ENCODE measurements at regions not wholly inside any gene's neighbourhood (a gene's known extent, or its start where the extent isn't known, plus 50 kb on each side); places are given as distances from the start of the nearest gene placed in this dataset.

GRCh38 chr16:61569028-61569427 is 467.2 kb downstream of the CDH8 start:
- DNase-seq (ENCODE audit: low read depth, low spot score) (no peak), ATAC-seq (no peak), FAIRE-seq (no peak)
- no peaks in the 10 kb centered on the region for H3K79me2 ChIP-seq (ENCODE audit: control insufficient read depth, insufficient read depth, low read length)
- no peak overlapping the region for H2AFZ ChIP-seq (ENCODE audit: control insufficient read depth, low read depth, low read length)
- BruUV-seq (replicated peaks) = no TSS peak
- H3K27ac ChIP-seq (ENCODE audit: control insufficient read depth, insufficient read depth) = no peak overlapping the region
- no peaks in the 10 kb centered on the region for H3K27me3 ChIP-seq (replicated peaks in 1 of 2; ENCODE audit: control insufficient read depth in 2 of 2, insufficient read depth in 2 of 2, low read length in 1 of 2)
- RAD21 ChIA-PET (ENCODE audit: unreplicated experiment) = no interaction called here
- no peaks in the 10 kb centered on the region for H3K9me3 ChIP-seq (replicated peaks; ENCODE audit: control insufficient read depth, insufficient read depth, low read length)
- SMC1A ChIA-PET (ENCODE audit: uncharacterized antibody, unreplicated experiment) = no interaction called here
- CTCF ChIA-PET = no interaction called here
- in situ Hi-C loops (cut with MboI) (no loop called here), intact Hi-C loops (cut with micrococcal nuclease; ENCODE audit: unreplicated experiment) (no loop called here)
- H3K36me3 ChIP-seq (ENCODE audit: control insufficient read depth in 2 of 2, insufficient read depth in 2 of 2, low read length in 1 of 2) = no peaks in the 10 kb centered on the region
- no peaks in the 10 kb centered on the region for H3K4me1 ChIP-seq (ENCODE audit: control insufficient read depth, insufficient read depth, low read length)
- H3K9ac ChIP-seq (ENCODE audit: control insufficient read depth, insufficient read depth, low read length) = no peak overlapping the region
- H3K4me2 ChIP-seq (ENCODE audit: control insufficient read depth, insufficient read depth) = no peak overlapping the region
- WGBS (ENCODE audit: insufficient coverage, insufficient replicate concordance, low lambda C conversion rate, missing lambda C conversion rate) = 20% methylated on average over 2 of the region's 2 CpGs
- no peaks in the 10 kb centered on the region for H4K20me1 ChIP-seq (ENCODE audit: control insufficient read depth, insufficient read depth)
- H3K4me3 ChIP-seq = no peak overlapping the region
- no peak for TF ChIP-seq MYB (IDR thresholded peaks at IDR 0.05; ENCODE audit: borderline replicate concordance, low read depth, low read length)
- TF ChIP-seq MEF2B (IDR thresholded peaks at IDR 0.05; ENCODE audit: partially characterized antibody, poor library complexity, severe bottlenecking) = no peak
- TF ChIP-seq EGR1 (IDR thresholded peaks at IDR 0.05; ENCODE audit: borderline replicate concordance in 1 of 2, low read depth in 2 of 2, low read length in 2 of 2) = no peak
- TF ChIP-seq ZNF274 (IDR thresholded peaks at IDR 0.05; ENCODE audit: insufficient read depth, insufficient read length) = no peak
- TF ChIP-seq ZBED1 (IDR thresholded peaks at IDR 0.05; ENCODE audit: borderline replicate concordance) = no peak
- TF ChIP-seq MYC (IDR thresholded peaks at IDR 0.05; ENCODE audit: insufficient read depth, insufficient read length, insufficient replicate concordance, low read length, severe bottlenecking) = no peak
- POLR2A ChIA-PET = no interaction called here

GRCh38 chr16:61564716-61565115 is 471.5 kb downstream of the CDH8 start:
- Histone ChIP-seq H4K20me1 (ENCODE audit: control insufficient read depth, insufficient read depth) (no peaks in the 10 kb centered on the region), H3K9ac (ENCODE audit: control insufficient read depth, insufficient read depth, low read length) (no peak overlapping the region), H3K4me3 (no peak overlapping the region), H3K4me2 (ENCODE audit: control insufficient read depth, insufficient read depth) (no peak overlapping the region), H3K9me3 (replicated peaks; ENCODE audit: control insufficient read depth, insufficient read depth, low read length) (no peaks in the 10 kb centered on the region), H3K27ac (ENCODE audit: control insufficient read depth, insufficient read depth) (no peak overlapping the region), H3K79me2 (ENCODE audit: control insufficient read depth, insufficient read depth, low read length) (no peaks in the 10 kb centered on the region), H2AFZ (ENCODE audit: control insufficient read depth, low read depth, low read length) (no peak overlapping the region), H3K36me3 (ENCODE audit: control insufficient read depth in 2 of 2, insufficient read depth in 2 of 2, low read length in 1 of 2) (no peaks in the 10 kb centered on the region), H3K4me1 (ENCODE audit: control insufficient read depth, insufficient read depth, low read length) (no peaks in the 10 kb centered on the region), H3K27me3 (replicated peaks in 1 of 2; ENCODE audit: control insufficient read depth in 2 of 2, insufficient read depth in 2 of 2, low read length in 1 of 2) (no peaks in the 10 kb centered on the region)
- FAIRE-seq (no peak), DNase-seq (ENCODE audit: low read depth, low spot score) (no peak), ATAC-seq (no peak)
- 0% methylated on average over 2 of the region's 2 CpGs for WGBS (ENCODE audit: insufficient coverage, insufficient replicate concordance, low lambda C conversion rate, missing lambda C conversion rate)
- intact Hi-C loops (cut with micrococcal nuclease; ENCODE audit: unreplicated experiment) (no loop called here), in situ Hi-C loops (cut with MboI) (no loop called here)
- TF ChIP-seq BMI1 (IDR thresholded peaks at IDR 0.05; ENCODE audit: borderline replicate concordance) (no peak), PKNOX1 (IDR thresholded peaks at IDR 0.05) (no peak), SMAD1 (IDR thresholded peaks at IDR 0.05; ENCODE audit: low read depth, partially characterized antibody) (no peak), CREM (IDR thresholded peaks at IDR 0.05; ENCODE audit: low read depth) (no peak), SMARCA5 (IDR thresholded peaks at IDR 0.05) (no peak), E2F4 (IDR thresholded peaks at IDR 0.05; ENCODE audit: low read depth, low read length) (no peak), ZBTB11 (CRISPR knock-in tag; IDR thresholded peaks at IDR 0.05) (no peak), MTA3 (IDR thresholded peaks at IDR 0.05; ENCODE audit: borderline replicate concordance, low read length) (no peak)
- CTCF ChIA-PET = no interaction called here
- RAD21 ChIA-PET (ENCODE audit: unreplicated experiment) = no interaction called here
- SMC1A ChIA-PET (ENCODE audit: uncharacterized antibody, unreplicated experiment) = no interaction called here
- POLR2A ChIA-PET = no interaction called here
- BruUV-seq (replicated peaks) = no TSS peak
